Caki2 (cell line): ENCODE measurements at regions not wholly inside any gene's neighbourhood (a gene's known extent, or its start where the extent isn't known, plus 50 kb on each side); places are given as distances from the start of the nearest gene placed in this dataset.
"Not testable (repeated sequence)": the region's sequence is repeated elsewhere in the genome, so short reads cannot be mapped to it uniquely, and the experiment has no call there.

Experiments
- DNase-seq: peaks from one replicate; pipeline ENCODE4 v3.0.0-alpha.2; 2015; ENCODE audit warnings: low read depth
- in situ Hi-C: cut with HindIII; loops from 2 replicates; pipeline ENCODE4 v1.10.0; 2016; ENCODE audit warnings: low sequenced_read_pairs, low pct_unique_long_range_greater_than_20kb, mixed read lengths

GRCh38 chr2:8246137-8246536, 435.7 kb upstream of the ID2 start:
- in situ Hi-C loops, result no loop called here
- DNase-seq, result no peak

GRCh38 chr2:8247905-8248622, 433.8 kb upstream of the ID2 start:
- no peak for DNase-seq
- in situ Hi-C loops, result no loop called here

GRCh38 chr2:8248623-8248957, 433.3 kb upstream of the ID2 start:
- in situ Hi-C loops, result no loop called here
- DNase-seq, result no peak

GRCh38 chr2:8249141-8249540, 432.7 kb upstream of the ID2 start:
- no peak for DNase-seq
- in situ Hi-C loops, result no loop called here

- no peak for DNase-seq
- in situ Hi-C loops, result no loop called here
Observed at GRCh38 chr2:8249769-8250168, 432.1 kb upstream of the ID2 start.

GRCh38 chr2:8250290-8250689, 431.6 kb upstream of the ID2 start:
- not testable (repeated sequence) for DNase-seq

GRCh38 chr2:8251291-8251690, 430.6 kb upstream of the ID2 start:
- in situ Hi-C loops, result no loop called here
- DNase-seq, result no peak

More at GRCh38 chr2:8250290-8250689, 431.6 kb upstream of the ID2 start:
- in situ Hi-C loops, result not testable (repeated sequence)

GRCh38 chr2:8251856-8252255, 430.0 kb upstream of the ID2 start:
- DNase-seq, result no peak
- in situ Hi-C loops, result no loop called here

- in situ Hi-C loops, result no loop called here
- no peak for DNase-seq
Observed at GRCh38 chr2:8252997-8253694, 428.7 kb upstream of the ID2 start.

GRCh38 chr2:8253781-8254180, 428.1 kb upstream of the ID2 start:
- DNase-seq, result no peak
- in situ Hi-C loops, result no loop called here

- DNase-seq, in situ Hi-C loops: not testable (repeated sequence)
Observed at GRCh38 chr2:8254214-8254613, 427.6 kb upstream of the ID2 start.

GRCh38 chr2:8254791-8255447, 426.9 kb upstream of the ID2 start:
- in situ Hi-C loops, result no loop called here
- no peak for DNase-seq

- in situ Hi-C loops, result no loop called here
- no peak for DNase-seq
Observed at GRCh38 chr2:8255448-8255800, 426.4 kb upstream of the ID2 start.

GRCh38 chr2:8256905-8257304, 425.0 kb upstream of the ID2 start:
- in situ Hi-C loops, result no loop called here
- no peak for DNase-seq

GRCh38 chr2:8257502-8257901, 424.4 kb upstream of the ID2 start:
- in situ Hi-C loops, result no loop called here

GRCh38 chr2:8258406-8258805, 423.4 kb upstream of the ID2 start:
- in situ Hi-C loops, result no loop called here
- no peak for DNase-seq

More at GRCh38 chr2:8257502-8257901, 424.4 kb upstream of the ID2 start:
- DNase-seq, result no peak

GRCh38 chr2:8259106-8259840, 422.6 kb upstream of the ID2 start:
- in situ Hi-C loops, result no loop called here
- DNase-seq, result no peak

- in situ Hi-C loops, result no loop called here
- no peak for DNase-seq
Observed at GRCh38 chr2:8259841-8260178, 422.0 kb upstream of the ID2 start.

GRCh38 chr2:8260213-8260612, 421.6 kb upstream of the ID2 start:
- in situ Hi-C loops, result no loop called here

More at GRCh38 chr2:8260213-8260612, 421.6 kb upstream of the ID2 start:
- DNase-seq, result no peak
